ENCODE measurements at regions not wholly inside any gene's neighbourhood (a gene's known extent, or its start where the extent isn't known, plus 50 kb on each side); places are given as distances from the start of the nearest gene placed in this dataset.

DNA sequence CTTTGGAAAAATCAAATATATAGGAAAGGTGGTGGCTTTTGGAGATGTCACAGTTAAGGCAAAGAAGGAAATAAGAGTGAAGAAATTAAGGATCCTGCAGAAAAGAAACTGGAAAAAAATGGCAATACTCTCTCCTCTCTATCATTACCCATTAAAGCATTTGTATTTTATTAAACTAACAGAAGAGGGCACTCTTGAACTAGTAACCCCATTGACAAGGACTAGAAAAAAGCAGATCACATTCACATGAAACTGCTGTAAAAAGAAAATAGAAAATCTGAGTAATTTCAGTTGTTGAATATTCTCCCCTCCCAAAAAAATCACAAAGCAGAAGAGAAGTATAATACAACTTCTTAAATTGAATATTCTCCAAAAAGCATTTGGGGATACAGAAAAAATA, 104.1 kb upstream of the SLC35B3 start:
- in situ Hi-C loops (cut with HindIII; ENCODE audit: low pct_unique_long_range_greater_than_20kb, low sequenced_read_pairs), result no loop called here
- no peak for TF ChIP-seq JUND (IDR thresholded peaks at IDR 0.05; ENCODE audit: low read depth)
- peak; percentile 14 to 38 for DNase-seq (ENCODE audit: low read depth in 1 of 2, low spot score in 1 of 2)

GRCh38 chr6:8536122-8536521, 100.8 kb upstream of the SLC35B3 start:
- no peak for DNase-seq (ENCODE audit: low read depth in 1 of 2, low spot score in 1 of 2)
- TF ChIP-seq JUND (IDR thresholded peaks at IDR 0.05; ENCODE audit: low read depth), result no peak
- in situ Hi-C loops (cut with HindIII; ENCODE audit: low pct_unique_long_range_greater_than_20kb, low sequenced_read_pairs), result no loop called here

DNA sequence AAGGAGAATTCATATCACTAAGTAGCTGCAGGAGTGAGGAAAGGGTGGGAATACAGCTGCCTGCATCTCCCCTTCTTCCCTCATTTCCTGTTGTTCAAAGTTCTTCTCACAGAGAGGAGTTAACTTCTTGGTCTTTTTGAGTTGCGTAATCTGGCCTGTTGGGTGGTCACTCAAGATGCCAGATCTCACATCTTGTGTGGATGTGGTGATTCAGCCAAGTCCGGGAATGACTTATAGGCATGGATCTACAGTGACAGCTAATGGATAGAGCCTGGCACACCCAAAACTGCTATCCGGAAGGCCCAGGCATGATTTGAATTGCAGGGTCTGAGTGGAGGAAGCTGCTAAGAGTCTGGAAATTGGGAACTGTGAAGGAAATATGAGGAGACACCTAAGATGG, 100.2 kb upstream of the SLC35B3 start:
- in situ Hi-C loops (cut with HindIII; ENCODE audit: low pct_unique_long_range_greater_than_20kb, low sequenced_read_pairs), result no loop called here
- no peak for DNase-seq (ENCODE audit: low read depth in 1 of 2, low spot score in 1 of 2)
- TF ChIP-seq JUND (IDR thresholded peaks at IDR 0.05; ENCODE audit: low read depth), result no peak

DNA sequence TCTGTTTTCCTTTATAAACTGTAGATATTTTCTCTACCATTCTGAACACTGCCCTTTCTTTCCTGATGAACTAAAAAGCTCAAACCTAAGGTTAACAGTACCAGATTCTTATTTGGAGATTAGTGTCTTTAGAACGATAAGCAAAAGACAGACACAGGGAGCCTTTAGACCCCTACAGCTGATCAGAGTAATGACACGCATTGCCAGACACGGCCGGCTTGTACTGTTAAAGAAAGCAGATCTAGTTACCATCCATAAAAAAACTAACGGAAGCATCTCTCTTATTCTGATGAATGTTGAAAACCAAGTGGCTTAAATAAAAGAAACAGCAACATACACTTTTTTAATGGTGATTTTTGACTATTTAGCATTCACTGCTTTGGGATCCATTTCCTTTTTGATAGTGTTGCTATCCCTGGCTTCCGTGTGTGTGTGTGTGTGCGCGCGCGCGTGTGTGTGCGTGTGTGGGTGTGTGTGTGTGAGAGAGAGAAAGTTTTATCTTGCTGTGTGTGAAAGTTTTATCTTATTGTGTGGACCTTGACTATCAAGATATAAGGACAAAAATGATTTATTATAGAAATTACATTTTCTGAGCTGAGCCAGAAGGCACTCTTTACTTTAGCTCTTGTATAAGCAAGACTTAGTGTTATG, 95.6 kb upstream of the SLC35B3 start:
- TF ChIP-seq JUND (IDR thresholded peaks at IDR 0.05; ENCODE audit: low read depth), result no peak
- no peak for DNase-seq (ENCODE audit: low read depth in 1 of 2, low spot score in 1 of 2)
- in situ Hi-C loops (cut with HindIII; ENCODE audit: low pct_unique_long_range_greater_than_20kb, low sequenced_read_pairs), result no loop called here

GRCh38 chr6:8529250-8529649, 93.9 kb upstream of the SLC35B3 start:
- DNase-seq (ENCODE audit: low read depth in 1 of 2, low spot score in 1 of 2), result no peak
- no peak for TF ChIP-seq JUND (IDR thresholded peaks at IDR 0.05; ENCODE audit: low read depth)
- in situ Hi-C loops (cut with HindIII; ENCODE audit: low pct_unique_long_range_greater_than_20kb, low sequenced_read_pairs), result no loop called here

DNA sequence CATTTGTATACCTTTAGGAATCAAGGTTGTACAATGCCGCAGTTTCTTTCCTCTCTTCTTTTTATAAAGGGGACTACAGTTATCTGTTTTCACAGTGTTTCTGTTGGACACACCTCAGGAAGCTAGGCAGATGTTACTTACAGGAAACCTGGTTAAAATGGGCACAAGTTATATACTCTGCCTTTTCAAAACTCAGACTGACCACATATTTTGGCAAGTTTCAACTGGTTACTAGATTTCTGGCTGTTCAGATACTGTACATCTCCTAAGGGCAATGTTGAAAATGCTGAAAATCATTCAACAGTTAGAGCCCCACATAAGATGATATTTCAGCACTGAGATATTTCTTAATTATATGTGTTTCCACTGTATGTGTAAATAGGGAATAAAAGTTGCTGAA, 92.5 kb upstream of the SLC35B3 start:
- no peak for DNase-seq (ENCODE audit: low read depth in 1 of 2, low spot score in 1 of 2)
- in situ Hi-C loops (cut with HindIII; ENCODE audit: low pct_unique_long_range_greater_than_20kb, low sequenced_read_pairs), result no loop called here
- no peak for TF ChIP-seq JUND (IDR thresholded peaks at IDR 0.05; ENCODE audit: low read depth)

- in situ Hi-C loops (cut with HindIII; ENCODE audit: low pct_unique_long_range_greater_than_20kb, low sequenced_read_pairs), result no loop called here
- DNase-seq (ENCODE audit: low read depth in 1 of 2, low spot score in 1 of 2), result peak in 1 of 2 experiments; percentile 26
- TF ChIP-seq JUND (IDR thresholded peaks at IDR 0.05; ENCODE audit: low read depth), result no peak
Measured at GRCh38 chr6:8526624-8527023, 91.3 kb upstream of the SLC35B3 start.

DNA sequence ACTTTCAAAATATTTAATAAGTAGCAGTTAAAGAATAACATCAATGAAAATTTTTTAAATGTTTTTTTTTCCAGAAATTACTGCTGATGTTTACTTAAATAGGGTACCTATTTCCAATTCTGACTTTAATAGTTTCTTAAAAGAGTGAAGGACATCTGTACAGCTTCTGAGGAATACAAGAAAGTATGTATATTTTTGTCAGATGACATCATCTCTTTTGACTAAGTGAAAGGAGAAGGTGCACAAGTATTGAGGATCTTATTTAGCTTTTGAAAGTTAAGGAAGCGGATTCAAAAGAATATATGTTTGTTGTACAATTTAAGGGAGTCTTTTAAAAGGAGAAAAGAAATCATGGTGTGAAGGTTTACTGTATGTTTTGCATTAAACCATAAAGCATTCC, 90.0 kb upstream of the SLC35B3 start:
- DNase-seq (ENCODE audit: low read depth in 1 of 2, low spot score in 1 of 2), result no peak
- TF ChIP-seq JUND (IDR thresholded peaks at IDR 0.05; ENCODE audit: low read depth), result no peak
- in situ Hi-C loops (cut with HindIII; ENCODE audit: low pct_unique_long_range_greater_than_20kb, low sequenced_read_pairs), result no loop called here

GRCh38 chr6:8513174-8513573, 77.8 kb upstream of the SLC35B3 start:
- no peak for DNase-seq (ENCODE audit: low read depth in 1 of 2, low spot score in 1 of 2)
- in situ Hi-C loops (cut with HindIII; ENCODE audit: low pct_unique_long_range_greater_than_20kb, low sequenced_read_pairs), result no loop called here
- no peak for TF ChIP-seq JUND (IDR thresholded peaks at IDR 0.05; ENCODE audit: low read depth)

GRCh38 chr6:8507286-8507685, 71.9 kb upstream of the SLC35B3 start:
- in situ Hi-C loops (cut with HindIII; ENCODE audit: low pct_unique_long_range_greater_than_20kb, low sequenced_read_pairs), result no loop called here
- no peak for TF ChIP-seq JUND (IDR thresholded peaks at IDR 0.05; ENCODE audit: low read depth)

DNA sequence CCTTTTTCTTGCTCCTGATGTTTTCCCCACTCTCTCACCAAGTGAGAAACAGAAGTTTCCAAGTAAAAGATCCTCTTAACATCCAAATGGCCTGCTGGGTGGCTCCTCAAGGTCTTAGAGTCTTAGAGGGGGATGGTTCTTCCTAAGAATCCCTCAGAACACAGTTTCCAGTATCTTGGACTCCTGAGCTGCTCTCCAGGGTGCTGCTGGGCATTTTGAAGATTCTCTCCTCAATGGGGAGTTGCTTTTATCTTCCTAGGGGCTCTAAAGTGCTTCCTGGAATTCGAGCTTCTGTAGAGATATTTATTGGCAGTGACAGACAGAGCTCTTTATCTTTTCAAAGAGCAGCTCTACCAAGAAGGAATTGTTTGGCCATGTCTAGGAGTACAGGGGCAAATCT, 70.8 kb upstream of the SLC35B3 start:
- DNase-seq (ENCODE audit: low read depth in 1 of 2, low spot score in 1 of 2), result peak in 1 of 2 experiments; percentile 13
- no peak for TF ChIP-seq JUND (IDR thresholded peaks at IDR 0.05; ENCODE audit: low read depth)
- in situ Hi-C loops (cut with HindIII; ENCODE audit: low pct_unique_long_range_greater_than_20kb, low sequenced_read_pairs), result no loop called here

More at GRCh38 chr6:8507286-8507685, 71.9 kb upstream of the SLC35B3 start:
- DNase-seq (ENCODE audit: low read depth in 1 of 2, low spot score in 1 of 2), result no peak

- DNase-seq (ENCODE audit: low read depth in 1 of 2, low spot score in 1 of 2), result peak in 1 of 2 experiments; percentile 52
- no peak for TF ChIP-seq JUND (IDR thresholded peaks at IDR 0.05; ENCODE audit: low read depth)
- in situ Hi-C loops (cut with HindIII; ENCODE audit: low pct_unique_long_range_greater_than_20kb, low sequenced_read_pairs), result no loop called here
Measured at GRCh38 chr6:8499540-8499939, 64.2 kb upstream of the SLC35B3 start.

- no peak for TF ChIP-seq JUND (IDR thresholded peaks at IDR 0.05; ENCODE audit: low read depth)
- in situ Hi-C loops (cut with HindIII; ENCODE audit: low pct_unique_long_range_greater_than_20kb, low sequenced_read_pairs), result no loop called here
- DNase-seq (ENCODE audit: low read depth in 1 of 2, low spot score in 1 of 2), result no peak
Measured at GRCh38 chr6:8494730-8495129, 59.4 kb upstream of the SLC35B3 start.

DNA sequence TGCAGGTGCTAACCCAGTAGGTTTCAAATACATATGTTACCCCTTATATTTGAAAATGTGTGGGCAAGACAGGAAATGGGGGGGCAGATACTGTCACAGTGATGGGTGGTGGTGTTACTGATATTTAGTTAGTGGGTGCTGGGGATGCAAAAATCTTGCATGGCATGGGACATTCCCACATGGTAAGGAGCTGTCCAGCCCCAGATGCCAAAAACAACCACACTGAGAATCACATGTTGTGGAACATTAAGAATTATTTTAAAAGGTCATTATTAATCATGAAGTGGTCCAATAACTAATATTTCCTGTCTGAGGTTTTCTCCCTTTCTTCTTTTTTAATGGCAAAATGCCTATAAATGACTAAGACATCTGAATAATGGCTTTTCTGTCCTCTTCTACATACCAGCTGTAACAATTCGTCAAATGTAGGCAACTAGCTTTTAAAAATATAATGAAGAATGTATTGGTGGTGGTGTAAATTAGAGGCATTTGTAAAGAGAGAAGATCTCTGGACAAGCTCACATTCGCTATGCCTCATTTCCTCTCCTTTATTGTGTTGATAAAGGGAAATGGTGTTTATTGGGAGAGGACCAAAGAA, 57.3 kb upstream of the SLC35B3 start:
- DNase-seq (ENCODE audit: low read depth in 1 of 2, low spot score in 1 of 2), result no peak
- no peak for TF ChIP-seq JUND (IDR thresholded peaks at IDR 0.05; ENCODE audit: low read depth)
- in situ Hi-C loops (cut with HindIII; ENCODE audit: low pct_unique_long_range_greater_than_20kb, low sequenced_read_pairs), result no loop called here

Measured in T47D (cell line).